OCI-LY1 (cell line): ENCODE measurements at regions not wholly inside any gene's neighbourhood (a gene's known extent, or its start where the extent isn't known, plus 50 kb on each side); places are given as distances from the start of the nearest gene placed in this dataset.

ENCODE experiments used
- H2AFZ ChIP-seq: fragments of 200-600 bp; sonication (generic), shearing (Covaris generic); 2 replicates; pipeline ENCODE4 v1.6.0; 2014; ENCODE audit warnings: antibody characterized with exemption, mild to moderate bottlenecking, low read length
- H3F3A ChIP-seq: fragments of 200-600 bp; sonication (generic), shearing (Covaris generic); 2 replicates; pipeline ENCODE4 v1.6.0; 2014; ENCODE audit warnings: mild to moderate bottlenecking, antibody characterized with exemption, low read length, moderate library complexity; ENCODE audit not compliant: insufficient read depth
- H3K27ac ChIP-seq: fragments of 200-600 bp; sonication (generic); 2 replicates; pipeline ENCODE4 v1.5.1; 2014; ENCODE audit warnings: low read length, mixed run types, mild to moderate bottlenecking, low read depth; ENCODE audit not compliant: poor library complexity, severe bottlenecking
- H3K27me3 ChIP-seq: fragments of 200-600 bp; sonication (generic); 2 replicates; pipeline ENCODE4 v1.6.0; 2014; ENCODE audit warnings: antibody characterized with exemption, mild to moderate bottlenecking, low read length, moderate library complexity; ENCODE audit not compliant: insufficient read depth
- H3K36me3 ChIP-seq: fragments of 200-600 bp; sonication (generic); 2 replicates; pipeline ENCODE4 v1.6.1; 2014; ENCODE audit warnings: mild to moderate bottlenecking, antibody characterized with exemption, low read length, moderate library complexity, mixed read lengths; ENCODE audit not compliant: insufficient read depth
- H3K4me1 ChIP-seq: fragments of 200-600 bp; sonication (generic); 2 replicates; pipeline ENCODE4 v1.5.1; 2014; ENCODE audit warnings: mild to moderate bottlenecking, low read length, moderate library complexity; ENCODE audit not compliant: insufficient read depth, severe bottlenecking
- H3K4me2 ChIP-seq: fragments of 200-600 bp; sonication (generic), shearing (Covaris generic); 2 replicates; pipeline ENCODE4 v1.6.1; 2014; ENCODE audit warnings: low read length
- H3K4me3 ChIP-seq: fragments of 200-600 bp; sonication (generic); 2 replicates; pipeline ENCODE4 v1.5.1; 2014; ENCODE audit warnings: low read length, low read depth, mild to moderate bottlenecking, mixed read lengths; ENCODE audit not compliant: poor library complexity, severe bottlenecking
- H3K79me2 ChIP-seq: fragments of 200-600 bp; shearing (Covaris generic); 2 replicates; pipeline ENCODE4 v1.6.1; 2016; ENCODE audit warnings: mixed run types, low read length, mixed read lengths; ENCODE audit not compliant: insufficient read depth
- H3K9ac ChIP-seq: fragments of 200-600 bp; sonication (generic), shearing (Covaris generic); 2 replicates; pipeline ENCODE4 v1.6.1; 2014; ENCODE audit warnings: mild to moderate bottlenecking, low read length, mixed read lengths
- H3K9me2 ChIP-seq: fragments of 200-600 bp; sonication (generic), shearing (Covaris generic); 2 replicates; pipeline ENCODE4 v1.6.1; 2014; ENCODE audit warnings: low read depth, mild to moderate bottlenecking, low read length, mixed read lengths
- H3K9me3 ChIP-seq: fragments of 200-600 bp; shearing (Covaris generic); 2 replicates; pipeline ENCODE4 v1.6.1; 2014; ENCODE audit warnings: low read length, mixed read lengths
- H4K20me1 ChIP-seq: fragments of 200-600 bp; sonication (generic), shearing (Covaris generic); 2 replicates; pipeline ENCODE4 v1.6.0; 2016; ENCODE audit warnings: mild to moderate bottlenecking, low read length; ENCODE audit not compliant: insufficient read depth
- EZH2 ChIP-seq: fragments of 200-600 bp; sonication (generic), shearing (Covaris generic); IDR thresholded peaks from 2 replicates; pipeline ENCODE4 v1.8.0; 2017; ENCODE audit warnings: borderline replicate concordance, mixed run types, mild to moderate bottlenecking, antibody characterized with exemption, low read length, moderate library complexity, mixed read lengths
- TF ChIP-seq, protein P1 (sequence below): fragments of 200-600 bp; sonication (generic), shearing (Covaris generic); IDR thresholded peaks from 2 replicates; pipeline ENCODE4 v1.5.1; 2017; ENCODE audit warnings: mild to moderate bottlenecking, antibody characterized with exemption, low read length, moderate library complexity, mixed read lengths

DNA sequence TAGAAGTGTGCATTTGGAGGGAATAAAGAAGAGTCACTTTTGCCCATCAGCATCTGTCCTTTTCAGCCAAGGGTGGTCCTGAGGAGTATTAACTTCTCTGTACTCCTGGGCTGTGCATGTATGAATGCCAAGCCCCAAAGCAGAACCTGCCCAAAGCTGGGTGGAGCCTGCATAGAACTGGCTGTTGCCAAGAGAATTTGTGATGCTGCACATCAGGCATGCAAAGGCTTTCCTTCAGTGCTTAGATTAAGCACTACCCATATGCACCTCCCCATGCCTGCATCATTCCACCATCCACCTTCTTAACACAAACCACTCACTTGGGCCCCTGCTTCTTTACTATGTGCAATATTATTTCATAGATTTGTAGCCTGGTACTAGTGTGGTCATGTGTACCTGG lies 493.8 kb downstream of the KIF4B start:
- Histone ChIP-seq H3K36me3 (no peaks in the 10 kb centered on the region), H3K4me1 (no peaks in the 10 kb centered on the region), H3K9me2 (no peaks in the 10 kb centered on the region), H3K27ac (no peak overlapping the region), H3K9me3 (no peaks in the 10 kb centered on the region), H3K4me3 (no peak overlapping the region), H2AFZ (no peak overlapping the region), H4K20me1 (no peaks in the 10 kb centered on the region), H3K4me2 (no peak overlapping the region), H3K27me3 (no peaks in the 10 kb centered on the region), H3K9ac (no peak overlapping the region), H3K79me2 (no peaks in the 10 kb centered on the region), H3F3A (no peaks in the 10 kb centered on the region)
- TF ChIP-seq EZH2: no peak
- TF ChIP-seq, protein P1, sequence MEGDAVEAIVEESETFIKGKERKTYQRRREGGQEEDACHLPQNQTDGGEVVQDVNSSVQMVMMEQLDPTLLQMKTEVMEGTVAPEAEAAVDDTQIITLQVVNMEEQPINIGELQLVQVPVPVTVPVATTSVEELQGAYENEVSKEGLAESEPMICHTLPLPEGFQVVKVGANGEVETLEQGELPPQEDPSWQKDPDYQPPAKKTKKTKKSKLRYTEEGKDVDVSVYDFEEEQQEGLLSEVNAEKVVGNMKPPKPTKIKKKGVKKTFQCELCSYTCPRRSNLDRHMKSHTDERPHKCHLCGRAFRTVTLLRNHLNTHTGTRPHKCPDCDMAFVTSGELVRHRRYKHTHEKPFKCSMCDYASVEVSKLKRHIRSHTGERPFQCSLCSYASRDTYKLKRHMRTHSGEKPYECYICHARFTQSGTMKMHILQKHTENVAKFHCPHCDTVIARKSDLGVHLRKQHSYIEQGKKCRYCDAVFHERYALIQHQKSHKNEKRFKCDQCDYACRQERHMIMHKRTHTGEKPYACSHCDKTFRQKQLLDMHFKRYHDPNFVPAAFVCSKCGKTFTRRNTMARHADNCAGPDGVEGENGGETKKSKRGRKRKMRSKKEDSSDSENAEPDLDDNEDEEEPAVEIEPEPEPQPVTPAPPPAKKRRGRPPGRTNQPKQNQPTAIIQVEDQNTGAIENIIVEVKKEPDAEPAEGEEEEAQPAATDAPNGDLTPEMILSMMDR: no peak

DNA sequence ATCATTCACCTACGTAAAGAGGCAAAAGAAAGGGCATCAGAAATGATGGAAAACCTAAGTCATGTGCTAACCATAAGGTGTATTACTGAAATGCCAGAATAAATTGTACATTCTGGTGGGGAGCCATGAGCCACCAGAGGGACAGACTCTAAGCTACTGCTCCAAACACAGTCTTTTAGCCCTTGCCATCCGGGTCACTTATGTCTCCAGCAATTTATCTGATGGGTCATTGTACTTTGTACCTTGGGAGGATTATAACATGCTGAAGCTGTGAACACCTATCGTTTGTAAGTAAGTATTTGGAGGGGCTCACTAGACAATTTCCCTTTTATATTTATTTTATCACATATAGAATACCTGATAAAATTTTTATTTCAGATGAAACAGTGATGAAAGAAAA lies 495.1 kb downstream of the KIF4B start:
- Histone ChIP-seq H3K27me3 (no peaks in the 10 kb centered on the region), H3F3A (no peaks in the 10 kb centered on the region), H3K9me2 (no peaks in the 10 kb centered on the region), H3K9me3 (no peaks in the 10 kb centered on the region), H3K27ac (no peak overlapping the region), H3K9ac (no peak overlapping the region), H4K20me1 (no peaks in the 10 kb centered on the region), H3K4me2 (no peak overlapping the region), H3K79me2 (no peaks in the 10 kb centered on the region), H3K4me1 (no peaks in the 10 kb centered on the region), H2AFZ (no peak overlapping the region), H3K4me3 (no peak overlapping the region), H3K36me3 (no peaks in the 10 kb centered on the region)
- TF ChIP-seq EZH2: no peak
- TF ChIP-seq, protein P1: no peak

DNA sequence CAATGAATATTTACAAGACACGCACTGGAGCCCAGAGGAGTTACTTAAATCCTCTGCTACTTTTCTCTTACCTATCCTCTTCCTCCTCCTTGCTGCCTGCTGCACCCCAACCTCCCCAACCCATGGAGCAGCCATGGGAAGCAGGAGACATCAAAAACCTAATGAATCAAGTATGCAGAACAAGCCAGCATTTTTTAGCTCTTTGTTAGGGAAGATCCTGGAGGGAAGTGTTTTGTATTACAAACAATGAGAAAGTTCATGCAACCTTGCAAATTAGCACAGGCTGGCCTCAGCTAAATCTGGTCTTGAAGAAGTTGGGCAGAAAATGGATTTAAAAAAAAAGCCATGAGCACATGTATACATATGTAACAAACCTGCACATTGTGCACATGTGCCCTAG lies 498.8 kb downstream of the KIF4B start:
- no peak overlapping the region for H2AFZ ChIP-seq
- no peak overlapping the region for H3K27ac ChIP-seq
- no peaks in the 10 kb centered on the region for H3K36me3 ChIP-seq
- no peak overlapping the region for H3K4me3 ChIP-seq
- H3K9me2 ChIP-seq: no peaks in the 10 kb centered on the region
- no peaks in the 10 kb centered on the region for H3K27me3 ChIP-seq
- H3K79me2 ChIP-seq: no peaks in the 10 kb centered on the region
- H3K4me1 ChIP-seq: no peaks in the 10 kb centered on the region
- H3K9ac ChIP-seq: no peak overlapping the region
- H4K20me1 ChIP-seq: no peaks in the 10 kb centered on the region
- H3F3A ChIP-seq: no peaks in the 10 kb centered on the region
- no peaks in the 10 kb centered on the region for H3K9me3 ChIP-seq
- H3K4me2 ChIP-seq: no peak overlapping the region
- TF ChIP-seq, protein P1: no peak
- TF ChIP-seq EZH2: no peak
